ENCODE measurements at regions not wholly inside any gene's neighbourhood (a gene's known extent, or its start where the extent isn't known, plus 50 kb on each side); places are given as distances from the start of the nearest gene placed in this dataset.

GRCh38 chr2:145864501-145864900, 1344.6 kb upstream of the ZEB2 start:
- ATAC-seq (ENCODE audit: low read depth), result no peak
- H3K27me3 Mint-ChIP-seq, result no peaks in the 10 kb centered on the region
- H3K4me1 Mint-ChIP-seq, result no peaks in the 10 kb centered on the region
- no peak for DNase-seq
- POLR2A ChIA-PET, result no interaction called here
- H3K36me3 Mint-ChIP-seq, result no peaks in the 10 kb centered on the region
- H3K27ac Mint-ChIP-seq, result no peak overlapping the region
- no peaks in the 10 kb centered on the region for H3K9me3 Mint-ChIP-seq
- no peak overlapping the region for H3K4me3 Mint-ChIP-seq

- ATAC-seq (ENCODE audit: low read depth) (no peak), DNase-seq (no peak)
- no peak overlapping the region for H3K4me3 Mint-ChIP-seq
- no peaks in the 10 kb centered on the region for H3K9me3 Mint-ChIP-seq
- H3K27ac Mint-ChIP-seq, result no peak overlapping the region
- POLR2A ChIA-PET, result no interaction called here
- H3K27me3 Mint-ChIP-seq, result no peaks in the 10 kb centered on the region
- no peaks in the 10 kb centered on the region for H3K4me1 Mint-ChIP-seq
- H3K36me3 Mint-ChIP-seq, result no peaks in the 10 kb centered on the region
Observed at GRCh38 chr2:145861940-145862339, 1342.0 kb upstream of the ZEB2 start.

- POLR2A ChIA-PET, result no interaction called here
- Mint-ChIP-seq H3K27me3 (no peaks in the 10 kb centered on the region), H3K27ac (no peak overlapping the region), H3K36me3 (no peaks in the 10 kb centered on the region), H3K9me3 (no peaks in the 10 kb centered on the region), H3K4me1 (no peaks in the 10 kb centered on the region), H3K4me3 (no peak overlapping the region)
- ATAC-seq (ENCODE audit: low read depth) (no peak), DNase-seq (no peak)
Observed at GRCh38 chr2:145860083-145860482, 1340.2 kb upstream of the ZEB2 start.

- DNase-seq, result no peak
- ATAC-seq (ENCODE audit: low read depth), result no peak
- H3K4me1 Mint-ChIP-seq, result no peaks in the 10 kb centered on the region
- H3K36me3 Mint-ChIP-seq, result no peaks in the 10 kb centered on the region
- H3K27ac Mint-ChIP-seq, result no peak overlapping the region
- POLR2A ChIA-PET, result no interaction called here
- no peaks in the 10 kb centered on the region for H3K27me3 Mint-ChIP-seq
- no peak overlapping the region for H3K4me3 Mint-ChIP-seq
- H3K9me3 Mint-ChIP-seq, result no peaks in the 10 kb centered on the region
Observed at GRCh38 chr2:145855142-145855541, 1335.2 kb upstream of the ZEB2 start.

- H3K27me3 Mint-ChIP-seq, result no peaks in the 10 kb centered on the region
- H3K9me3 Mint-ChIP-seq, result no peaks in the 10 kb centered on the region
- POLR2A ChIA-PET, result no interaction called here
- no peaks in the 10 kb centered on the region for H3K36me3 Mint-ChIP-seq
- H3K27ac Mint-ChIP-seq, result no peak overlapping the region
- no peaks in the 10 kb centered on the region for H3K4me1 Mint-ChIP-seq
- ATAC-seq (ENCODE audit: low read depth) (no peak), DNase-seq (no peak)
- no peak overlapping the region for H3K4me3 Mint-ChIP-seq
Observed at GRCh38 chr2:145854039-145854755, 1334.3 kb upstream of the ZEB2 start.

GRCh38 chr2:145851730-145852129, 1331.8 kb upstream of the ZEB2 start:
- no peaks in the 10 kb centered on the region for H3K9me3 Mint-ChIP-seq
- no peaks in the 10 kb centered on the region for H3K36me3 Mint-ChIP-seq
- no peak overlapping the region for H3K27ac Mint-ChIP-seq
- ATAC-seq (ENCODE audit: low read depth), result no peak
- no peaks in the 10 kb centered on the region for H3K4me1 Mint-ChIP-seq
- no peak for DNase-seq
- POLR2A ChIA-PET, result no interaction called here
- H3K4me3 Mint-ChIP-seq, result no peak overlapping the region
- H3K27me3 Mint-ChIP-seq, result no peaks in the 10 kb centered on the region

- POLR2A ChIA-PET, result no interaction called here
- ATAC-seq (ENCODE audit: low read depth), result no peak
- no peaks in the 10 kb centered on the region for H3K27me3 Mint-ChIP-seq
Observed at GRCh38 chr2:145849466-145849865, 1329.5 kb upstream of the ZEB2 start.

GRCh38 chr2:145846982-145847381, 1327.1 kb upstream of the ZEB2 start:
- POLR2A ChIA-PET, result no interaction called here
- H3K36me3 Mint-ChIP-seq, result no peaks in the 10 kb centered on the region
- H3K27ac Mint-ChIP-seq, result no peak overlapping the region
- DNase-seq (no peak), ATAC-seq (ENCODE audit: low read depth) (no peak)
- H3K4me1 Mint-ChIP-seq, result no peaks in the 10 kb centered on the region
- no peaks in the 10 kb centered on the region for H3K9me3 Mint-ChIP-seq
- H3K4me3 Mint-ChIP-seq, result no peak overlapping the region
- H3K27me3 Mint-ChIP-seq, result no peaks in the 10 kb centered on the region

More at GRCh38 chr2:145849466-145849865, 1329.5 kb upstream of the ZEB2 start:
- Mint-ChIP-seq H3K9me3 (no peaks in the 10 kb centered on the region), H3K4me1 (no peaks in the 10 kb centered on the region), H3K27ac (no peak overlapping the region), H3K4me3 (no peak overlapping the region), H3K36me3 (no peaks in the 10 kb centered on the region)
- no peak for DNase-seq

GRCh38 chr2:145845923-145846322, 1326.0 kb upstream of the ZEB2 start:
- Mint-ChIP-seq H3K9me3 (no peaks in the 10 kb centered on the region), H3K4me1 (no peaks in the 10 kb centered on the region), H3K36me3 (no peaks in the 10 kb centered on the region), H3K4me3 (no peak overlapping the region), H3K27me3 (no peaks in the 10 kb centered on the region), H3K27ac (no peak overlapping the region)
- ATAC-seq (ENCODE audit: low read depth) (no peak), DNase-seq (no peak)
- POLR2A ChIA-PET, result no interaction called here

- no peak for DNase-seq
- no peak overlapping the region for H3K4me3 Mint-ChIP-seq
- ATAC-seq (ENCODE audit: low read depth), result no peak
- H3K27ac Mint-ChIP-seq, result no peak overlapping the region
- no peaks in the 10 kb centered on the region for H3K9me3 Mint-ChIP-seq
- no peaks in the 10 kb centered on the region for H3K4me1 Mint-ChIP-seq
- POLR2A ChIA-PET, result no interaction called here
- H3K36me3 Mint-ChIP-seq, result no peaks in the 10 kb centered on the region
- H3K27me3 Mint-ChIP-seq, result no peaks in the 10 kb centered on the region
Observed at GRCh38 chr2:145845207-145845894, 1325.4 kb upstream of the ZEB2 start.

- Mint-ChIP-seq H3K36me3 (no peaks in the 10 kb centered on the region), H3K27ac (no peak overlapping the region), H3K4me1 (no peaks in the 10 kb centered on the region), H3K27me3 (no peaks in the 10 kb centered on the region), H3K4me3 (no peak overlapping the region), H3K9me3 (no peaks in the 10 kb centered on the region)
- POLR2A ChIA-PET, result no interaction called here
- DNase-seq (no peak), ATAC-seq (ENCODE audit: low read depth) (no peak)
Observed at GRCh38 chr2:145841973-145842372, 1322.1 kb upstream of the ZEB2 start.

GRCh38 chr2:145836986-145837385, 1317.1 kb upstream of the ZEB2 start:
- Mint-ChIP-seq H3K4me3 (no peak overlapping the region), H3K27me3 (no peaks in the 10 kb centered on the region), H3K27ac (no peak overlapping the region), H3K36me3 (no peaks in the 10 kb centered on the region), H3K4me1 (no peaks in the 10 kb centered on the region), H3K9me3 (no peaks in the 10 kb centered on the region)
- DNase-seq (no peak), ATAC-seq (ENCODE audit: low read depth) (no peak)
- POLR2A ChIA-PET, result no interaction called here

GRCh38 chr2:145835665-145836064, 1315.7 kb upstream of the ZEB2 start:
- H3K36me3 Mint-ChIP-seq, result no peaks in the 10 kb centered on the region

GRCh38 chr2:145832681-145833080, 1312.8 kb upstream of the ZEB2 start:
- DNase-seq, result no peak
- ATAC-seq (ENCODE audit: low read depth), result no peak
- H3K27me3 Mint-ChIP-seq, result no peaks in the 10 kb centered on the region
- H3K4me3 Mint-ChIP-seq, result no peak overlapping the region
- no peak overlapping the region for H3K27ac Mint-ChIP-seq
- no peaks in the 10 kb centered on the region for H3K36me3 Mint-ChIP-seq
- H3K9me3 Mint-ChIP-seq, result no peaks in the 10 kb centered on the region
- POLR2A ChIA-PET, result no interaction called here
- no peaks in the 10 kb centered on the region for H3K4me1 Mint-ChIP-seq

More at GRCh38 chr2:145835665-145836064, 1315.7 kb upstream of the ZEB2 start:
- DNase-seq (no peak), ATAC-seq (ENCODE audit: low read depth) (no peak)
- Mint-ChIP-seq H3K4me1 (no peaks in the 10 kb centered on the region), H3K9me3 (no peaks in the 10 kb centered on the region), H3K27me3 (no peaks in the 10 kb centered on the region), H3K27ac (no peak overlapping the region), H3K4me3 (no peak overlapping the region)
- POLR2A ChIA-PET, result no interaction called here

All from activated naive CD8-positive, alpha-beta T cell treated with anti-CD3 and anti-CD28 coated beads, Interleukin-2, amount 10 ng/mL, durations not matched to agents 7 days and 5 days (primary cell).